Caco-2 (cell line): ENCODE measurements at regions not wholly inside any gene's neighbourhood (a gene's known extent, or its start where the extent isn't known, plus 50 kb on each side); places are given as distances from the start of the nearest gene placed in this dataset.

ENCODE experiments used
- BruUV-seq: library from RNA; stranded (reverse); fragments of 400-500 nt; replicated peaks from 2 replicates; lab custom pipeline; 2021; lab: Mats Ljungman, UMichigan
- CTCF ChIA-PET: fragments of 300-600 bp; sonication (Branson Sonifier 250); formaldehyde crosslinking; loops from one replicate; lab custom pipeline; 2022; ENCODE audit warnings: antibody characterized with exemption; lab: Charles Lee
- POLR2A ChIA-PET: fragments of 300-600 bp; sonication (Branson Sonifier 250); formaldehyde crosslinking; loops from one replicate; lab custom pipeline; 2022; ENCODE audit warnings: antibody characterized with exemption; lab: Charles Lee
- DNase-seq, 2 experiments: peaks; one replicate each; pipeline versions ENCODE4 v3.0.0 to v3.0.0-alpha.2; 2020 to 2022
- H3K27me3 ChIP-seq: replicated peaks from 2 replicates; pipeline ENCODE4 v1.6.0; 2011; ENCODE audit warnings: low read length; ENCODE audit not compliant: control insufficient read depth, insufficient read depth
- H3K36me3 ChIP-seq: 2 replicates; pipeline ENCODE4 v1.5.1; 2011; ENCODE audit warnings: low read length; ENCODE audit not compliant: control insufficient read depth, insufficient read depth
- H3K4me1 ChIP-seq: fragments of 250-450 bp; sonication (Bioruptor Pico); 2 replicates; pipeline ENCODE4 v1.5.1; 2020; ENCODE audit warnings: mild to moderate bottlenecking
- H3K4me3 ChIP-seq: 2 replicates; pipeline ENCODE4 v1.5.1; 2011; ENCODE audit warnings: low read depth, mild to moderate bottlenecking, control low read depth, low read length
- H3K9me3 ChIP-seq: fragments of 250-450 bp; sonication (Bioruptor Pico); 2 replicates; pipeline ENCODE4 v1.5.1; 2020; ENCODE audit warnings: mild to moderate bottlenecking, moderate library complexity
- H3K27ac Mint-ChIP-seq: one replicate; pipeline ENCODE4 v1.8.0; 2022; ENCODE audit warnings: mixed read lengths; ENCODE audit not compliant: unreplicated experiment
- H3K27me3 Mint-ChIP-seq: one replicate; pipeline ENCODE4 v1.8.0; 2022; ENCODE audit warnings: mixed read lengths; ENCODE audit not compliant: insufficient read depth, unreplicated experiment
- H3K36me3 Mint-ChIP-seq: one replicate; pipeline ENCODE4 v1.8.0; 2022; ENCODE audit warnings: mild to moderate bottlenecking, mixed read lengths; ENCODE audit not compliant: insufficient read depth, unreplicated experiment
- H3K4me1 Mint-ChIP-seq: one replicate; pipeline ENCODE4 v1.8.0; 2022; ENCODE audit warnings: low read depth, mixed read lengths; ENCODE audit not compliant: unreplicated experiment
- H3K4me3 Mint-ChIP-seq: one replicate; pipeline ENCODE4 v1.8.0; 2022; ENCODE audit warnings: mild to moderate bottlenecking, moderate library complexity, mixed read lengths; ENCODE audit not compliant: unreplicated experiment
- H3K9me3 Mint-ChIP-seq: one replicate; pipeline ENCODE4 v1.8.0; 2022; ENCODE audit warnings: mixed read lengths; ENCODE audit not compliant: unreplicated experiment
- intact Hi-C: fragments of 100-400 bp; cut with micrococcal nuclease; formaldehyde crosslinking; loops from one replicate; pipeline ENCODE4 v1.10.0; 2022; ENCODE audit not compliant: unreplicated experiment
- TF ChIP-seq, protein P1 (sequence below), 2 experiments: fragments of 200-600 bp in 1 of 2; IDR thresholded peaks; 1 replicate in 1 of 2; 2 replicates in 1 of 2; pipeline versions ENCODE4 v1.5.1 to v1.8.0; 2011 to 2022; ENCODE audit warnings: antibody characterized with exemption in 1 of 2, control low read depth in 1 of 2, inconsistent platforms in 1 of 2, low read depth in 1 of 2, low read length in 1 of 2, mild to moderate bottlenecking in 1 of 2, moderate library complexity in 1 of 2; ENCODE audit not compliant: insufficient read depth in 1 of 2, severe bottlenecking in 1 of 2, unreplicated experiment in 1 of 2

DNA sequence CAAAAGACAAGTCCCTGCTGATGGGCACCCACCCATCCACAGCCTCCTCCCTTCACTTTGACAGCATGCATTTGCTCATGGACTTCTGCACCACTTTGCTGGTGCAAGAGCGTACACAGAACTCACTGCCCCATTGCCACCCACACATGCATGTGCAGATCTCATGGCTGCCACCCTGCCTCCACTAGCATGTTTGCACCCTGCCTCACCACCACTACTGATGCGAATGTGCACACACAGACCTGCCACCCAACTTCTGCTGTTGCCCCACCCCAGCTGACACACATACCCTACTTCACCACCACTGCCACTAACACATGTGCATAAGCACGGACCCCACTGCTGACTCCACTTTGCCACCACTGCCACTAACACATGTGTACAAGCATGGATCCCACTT, 64.9 kb upstream of the EYS start:
- Mint-ChIP-seq H3K27me3 (peaks cover 3% of the 10 kb centered on the region), H3K27ac (no peak overlapping the region), H3K9me3 (no peaks in the 10 kb centered on the region), H3K4me3 (no peak overlapping the region), H3K36me3 (no peaks in the 10 kb centered on the region), H3K4me1 (no peaks in the 10 kb centered on the region)
- ChIA-PET POLR2A (no interaction called here), CTCF (no interaction called here)
- no peak for DNase-seq
- H3K4me1 ChIP-seq: peaks cover 8% of the 10 kb centered on the region; the same call in 1 of the 2 replicates
- H3K9me3 ChIP-seq: no peaks in the 10 kb centered on the region
- TF ChIP-seq, protein P1, sequence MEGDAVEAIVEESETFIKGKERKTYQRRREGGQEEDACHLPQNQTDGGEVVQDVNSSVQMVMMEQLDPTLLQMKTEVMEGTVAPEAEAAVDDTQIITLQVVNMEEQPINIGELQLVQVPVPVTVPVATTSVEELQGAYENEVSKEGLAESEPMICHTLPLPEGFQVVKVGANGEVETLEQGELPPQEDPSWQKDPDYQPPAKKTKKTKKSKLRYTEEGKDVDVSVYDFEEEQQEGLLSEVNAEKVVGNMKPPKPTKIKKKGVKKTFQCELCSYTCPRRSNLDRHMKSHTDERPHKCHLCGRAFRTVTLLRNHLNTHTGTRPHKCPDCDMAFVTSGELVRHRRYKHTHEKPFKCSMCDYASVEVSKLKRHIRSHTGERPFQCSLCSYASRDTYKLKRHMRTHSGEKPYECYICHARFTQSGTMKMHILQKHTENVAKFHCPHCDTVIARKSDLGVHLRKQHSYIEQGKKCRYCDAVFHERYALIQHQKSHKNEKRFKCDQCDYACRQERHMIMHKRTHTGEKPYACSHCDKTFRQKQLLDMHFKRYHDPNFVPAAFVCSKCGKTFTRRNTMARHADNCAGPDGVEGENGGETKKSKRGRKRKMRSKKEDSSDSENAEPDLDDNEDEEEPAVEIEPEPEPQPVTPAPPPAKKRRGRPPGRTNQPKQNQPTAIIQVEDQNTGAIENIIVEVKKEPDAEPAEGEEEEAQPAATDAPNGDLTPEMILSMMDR (IDR thresholded peaks at IDR 0.05; ENCODE audit: insufficient read depth in 1 of 2, low read depth in 1 of 2, low read length in 1 of 2, severe bottlenecking in 1 of 2, unreplicated experiment in 1 of 2): no peak
- intact Hi-C loops: no loop called here
- H3K36me3 ChIP-seq: no peaks in the 10 kb centered on the region
- H3K27me3 ChIP-seq: no peaks in the 10 kb centered on the region
- no peak overlapping the region for H3K4me3 ChIP-seq
- BruUV-seq: no TSS peak

DNA sequence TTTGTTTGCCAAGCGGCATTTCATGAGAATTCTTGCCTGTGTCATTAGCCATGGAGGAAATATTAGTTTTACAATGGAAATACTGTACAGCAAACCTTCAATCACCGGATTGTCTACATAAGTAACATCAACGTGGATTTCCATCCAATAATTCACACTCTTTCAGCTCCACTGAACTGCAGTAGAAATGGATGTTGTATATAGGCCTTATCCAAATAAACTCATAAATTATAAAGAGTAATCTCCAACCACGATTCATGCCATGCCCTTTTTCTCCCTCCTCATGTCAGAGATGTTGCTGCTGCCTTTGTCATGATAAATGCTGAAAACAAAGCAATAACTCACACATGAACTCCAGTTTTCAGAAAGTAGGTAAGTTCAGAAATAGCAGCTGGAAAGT, 54.9 kb upstream of the EYS start:
- Mint-ChIP-seq H3K36me3 (no peaks in the 10 kb centered on the region), H3K27me3 (no peaks in the 10 kb centered on the region), H3K9me3 (no peaks in the 10 kb centered on the region), H3K27ac (no peak overlapping the region), H3K4me3 (no peak overlapping the region), H3K4me1 (no peaks in the 10 kb centered on the region)
- DNase-seq: no peak
- Histone ChIP-seq H3K9me3 (no peaks in the 10 kb centered on the region), H3K27me3 (no peaks in the 10 kb centered on the region), H3K4me1 (no peaks in the 10 kb centered on the region), H3K4me3 (no peak overlapping the region), H3K36me3 (no peaks in the 10 kb centered on the region)
- intact Hi-C loops: no loop called here
- TF ChIP-seq, protein P1 (IDR thresholded peaks at IDR 0.05; ENCODE audit: insufficient read depth in 1 of 2, low read depth in 1 of 2, low read length in 1 of 2, severe bottlenecking in 1 of 2, unreplicated experiment in 1 of 2): no peak
- no TSS peak for BruUV-seq
- ChIA-PET POLR2A (no interaction called here), CTCF (no interaction called here)

DNA sequence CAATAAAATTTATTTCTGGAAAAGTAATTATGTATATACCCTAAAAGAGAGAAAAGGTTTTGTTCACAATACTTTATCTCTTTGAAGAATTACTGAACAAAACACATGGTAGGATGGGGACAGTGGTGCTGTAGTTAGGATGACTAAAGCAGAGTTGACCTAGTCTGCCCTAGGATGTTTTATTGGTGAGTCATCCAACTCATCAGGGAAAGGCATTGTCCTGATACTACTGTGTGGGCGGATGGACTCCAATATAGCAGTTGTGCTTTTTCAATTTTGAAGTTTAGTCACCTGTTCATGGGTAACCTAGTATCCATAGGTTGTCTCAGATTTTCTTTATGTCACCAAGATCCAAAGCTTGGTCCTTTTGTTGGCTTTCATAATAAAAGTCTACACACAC, 53.3 kb upstream of the EYS start:
- no peak for DNase-seq
- CTCF ChIA-PET: no interaction called here
- no TSS peak for BruUV-seq
- Histone ChIP-seq H3K27me3 (no peaks in the 10 kb centered on the region), H3K4me3 (no peak overlapping the region), H3K4me1 (no peaks in the 10 kb centered on the region), H3K9me3 (no peaks in the 10 kb centered on the region), H3K36me3 (no peaks in the 10 kb centered on the region)
- Mint-ChIP-seq H3K9me3 (no peaks in the 10 kb centered on the region), H3K36me3 (no peaks in the 10 kb centered on the region), H3K4me3 (no peak overlapping the region), H3K27me3 (no peaks in the 10 kb centered on the region), H3K4me1 (no peaks in the 10 kb centered on the region), H3K27ac (no peak overlapping the region)
- intact Hi-C loops: no loop called here
- POLR2A ChIA-PET: no interaction called here
- TF ChIP-seq, protein P1 (IDR thresholded peaks at IDR 0.05; ENCODE audit: insufficient read depth in 1 of 2, low read depth in 1 of 2, low read length in 1 of 2, severe bottlenecking in 1 of 2, unreplicated experiment in 1 of 2): no peak
